Neural progenitor cell (in vitro differentiated cells): ENCODE measurements at regions not wholly inside any gene's neighbourhood (a gene's known extent, or its start where the extent isn't known, plus 50 kb on each side); places are given as distances from the start of the nearest gene placed in this dataset.

ENCODE experiments used
- EZH2 ChIP-seq: fragments of 200-600 bp; sonication (generic); IDR thresholded peaks from 2 replicates; pipeline ENCODE4 v1.6.1; 2017; ENCODE audit warnings: antibody characterized with exemption, mild to moderate bottlenecking, moderate library complexity
- TF ChIP-seq, protein P1 (sequence below): fragments of 200-600 bp; sonication (generic); IDR thresholded peaks from 2 replicates; pipeline ENCODE4 v1.5.1; 2017; ENCODE audit warnings: antibody characterized with exemption, mild to moderate bottlenecking

DNA sequence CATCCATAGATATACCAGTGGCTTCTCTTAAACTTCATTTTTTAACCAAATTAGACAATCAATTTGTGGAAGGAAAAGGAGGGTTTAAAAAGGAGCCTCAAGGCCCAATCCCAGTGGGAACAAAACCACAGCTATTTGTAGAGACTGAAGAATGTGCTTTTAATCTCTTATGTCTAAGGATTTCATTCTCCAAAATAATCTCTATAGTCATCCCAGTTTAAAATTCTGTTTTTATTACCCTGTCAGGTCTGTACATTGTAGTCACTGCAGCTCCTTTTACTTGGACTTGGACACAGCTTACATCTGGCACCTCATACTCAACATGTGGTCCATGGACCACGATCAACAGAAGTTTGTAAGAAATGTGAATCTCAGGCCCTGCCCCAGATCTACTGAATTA, 152.1 kb upstream of the STMND1 start:
- TF ChIP-seq, protein P1, sequence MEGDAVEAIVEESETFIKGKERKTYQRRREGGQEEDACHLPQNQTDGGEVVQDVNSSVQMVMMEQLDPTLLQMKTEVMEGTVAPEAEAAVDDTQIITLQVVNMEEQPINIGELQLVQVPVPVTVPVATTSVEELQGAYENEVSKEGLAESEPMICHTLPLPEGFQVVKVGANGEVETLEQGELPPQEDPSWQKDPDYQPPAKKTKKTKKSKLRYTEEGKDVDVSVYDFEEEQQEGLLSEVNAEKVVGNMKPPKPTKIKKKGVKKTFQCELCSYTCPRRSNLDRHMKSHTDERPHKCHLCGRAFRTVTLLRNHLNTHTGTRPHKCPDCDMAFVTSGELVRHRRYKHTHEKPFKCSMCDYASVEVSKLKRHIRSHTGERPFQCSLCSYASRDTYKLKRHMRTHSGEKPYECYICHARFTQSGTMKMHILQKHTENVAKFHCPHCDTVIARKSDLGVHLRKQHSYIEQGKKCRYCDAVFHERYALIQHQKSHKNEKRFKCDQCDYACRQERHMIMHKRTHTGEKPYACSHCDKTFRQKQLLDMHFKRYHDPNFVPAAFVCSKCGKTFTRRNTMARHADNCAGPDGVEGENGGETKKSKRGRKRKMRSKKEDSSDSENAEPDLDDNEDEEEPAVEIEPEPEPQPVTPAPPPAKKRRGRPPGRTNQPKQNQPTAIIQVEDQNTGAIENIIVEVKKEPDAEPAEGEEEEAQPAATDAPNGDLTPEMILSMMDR: no peak
- TF ChIP-seq EZH2: no peak
